Right renal cortex interstitium (tissue), 3 donors: ENCODE measurements at regions not wholly inside any gene's neighbourhood (a gene's known extent, or its start where the extent isn't known, plus 50 kb on each side); places are given as distances from the start of the nearest gene placed in this dataset.

Source experiments
- DNase-seq, 3 donors: peaks; one replicate each; pipeline ENCODE4 v3.0.0-alpha.2; 2013; ENCODE audit warnings: low read depth in 3 of 3, low spot score in 2 of 3

DNA sequence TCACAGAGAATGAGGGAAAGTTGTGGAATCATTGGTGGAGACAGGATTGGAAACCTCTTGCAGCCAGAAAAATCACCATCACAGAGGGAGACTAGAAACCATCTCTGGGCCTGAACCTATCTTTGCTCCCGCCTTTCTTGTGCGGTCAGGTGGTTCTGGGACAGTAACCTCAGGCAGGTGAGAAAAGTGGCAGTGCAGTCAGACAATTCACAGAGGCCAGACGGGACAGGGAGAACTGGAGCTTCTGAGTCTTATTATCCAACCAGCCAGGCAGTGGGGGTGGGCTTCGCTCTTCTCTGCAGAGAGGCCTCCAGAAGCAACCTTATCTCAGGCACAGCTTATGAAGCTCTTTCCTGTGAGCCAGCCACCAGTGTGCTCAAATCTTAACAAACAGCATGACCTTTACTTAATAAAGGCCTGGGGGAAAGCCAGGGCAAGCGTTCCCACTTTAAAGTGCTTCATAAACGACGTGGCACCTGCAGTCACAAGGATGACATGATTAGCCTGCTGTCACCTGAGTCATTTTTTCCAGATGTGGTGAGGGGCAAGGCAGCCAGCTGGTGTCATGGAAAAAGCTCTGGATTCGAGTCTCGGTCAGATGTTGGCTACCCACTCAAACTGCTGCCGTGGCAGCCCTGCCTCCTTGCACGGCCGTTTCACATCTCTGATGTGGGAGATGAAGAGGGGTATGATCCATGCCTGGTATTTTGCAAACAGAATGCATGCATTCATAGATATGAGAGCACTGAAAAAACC lies 109.7 kb downstream of the B3GNT2 start:
- no peak for DNase-seq

DNA sequence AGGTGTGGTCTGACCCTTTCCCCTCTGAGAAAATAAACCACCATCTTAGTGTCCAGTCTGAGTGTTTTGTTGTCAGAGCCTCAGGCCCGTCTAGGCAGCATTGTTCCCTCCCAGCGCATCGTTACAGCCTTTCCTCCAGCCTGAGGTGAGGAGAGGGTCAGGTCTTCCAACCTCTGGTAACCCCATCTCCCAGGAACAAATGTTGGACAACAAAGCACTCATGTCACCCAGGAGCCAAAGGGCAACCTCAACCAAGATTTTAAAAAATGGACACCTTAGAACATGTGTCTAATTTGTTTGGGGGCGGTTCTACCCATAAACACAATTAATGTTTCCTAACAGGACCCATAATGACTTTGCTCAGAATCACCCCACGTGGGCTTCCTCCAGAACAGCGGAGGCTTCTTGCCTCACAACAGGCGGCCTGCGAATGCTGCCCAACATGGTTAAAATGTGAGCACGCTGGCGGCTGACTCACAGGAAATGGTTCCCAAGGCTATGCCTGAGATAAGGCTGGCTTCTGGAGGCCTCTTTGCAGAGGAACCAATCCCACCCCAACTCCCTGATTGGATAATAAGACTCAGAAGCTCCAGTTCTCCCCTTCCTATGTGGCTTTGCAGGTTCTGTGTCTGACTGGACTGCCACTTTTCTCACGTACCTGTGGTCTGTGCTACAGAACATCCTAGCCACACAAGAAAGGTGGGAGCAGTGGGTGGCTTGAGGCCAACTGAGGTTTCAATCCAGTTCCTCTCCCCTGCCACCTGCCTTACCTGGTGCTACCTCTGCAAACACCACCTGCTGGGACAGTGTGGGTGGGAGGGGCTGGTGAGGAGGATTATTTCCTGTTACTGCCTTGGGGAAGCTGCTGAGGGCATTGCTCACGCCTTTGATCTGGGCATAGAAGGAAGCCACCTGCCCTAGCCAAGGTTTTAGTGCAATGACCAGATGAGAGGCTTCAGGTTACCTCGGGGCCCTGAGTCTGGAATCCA lies 108.8 kb downstream of the B3GNT2 start:
- DNase-seq = no peak

DNA sequence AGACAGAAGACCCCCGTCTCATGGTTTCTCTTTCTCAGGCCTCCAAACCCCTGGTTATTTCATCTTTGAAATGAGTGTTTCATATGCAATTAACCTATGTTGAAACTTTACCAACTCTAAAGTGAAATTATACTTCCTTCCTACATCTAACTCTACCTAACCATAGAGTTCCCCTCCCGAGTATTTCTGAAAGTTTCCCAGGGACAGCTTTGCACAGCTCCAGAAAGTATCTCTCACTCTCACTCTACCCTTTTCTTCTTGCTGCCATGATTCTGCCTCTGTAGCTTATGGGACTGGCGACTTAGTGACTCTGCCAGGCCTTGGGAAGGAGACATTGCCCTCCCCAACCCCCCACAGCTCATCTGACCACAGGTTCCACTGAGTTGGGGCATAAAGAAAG lies 107.9 kb downstream of the B3GNT2 start:
- no peak for DNase-seq

DNA sequence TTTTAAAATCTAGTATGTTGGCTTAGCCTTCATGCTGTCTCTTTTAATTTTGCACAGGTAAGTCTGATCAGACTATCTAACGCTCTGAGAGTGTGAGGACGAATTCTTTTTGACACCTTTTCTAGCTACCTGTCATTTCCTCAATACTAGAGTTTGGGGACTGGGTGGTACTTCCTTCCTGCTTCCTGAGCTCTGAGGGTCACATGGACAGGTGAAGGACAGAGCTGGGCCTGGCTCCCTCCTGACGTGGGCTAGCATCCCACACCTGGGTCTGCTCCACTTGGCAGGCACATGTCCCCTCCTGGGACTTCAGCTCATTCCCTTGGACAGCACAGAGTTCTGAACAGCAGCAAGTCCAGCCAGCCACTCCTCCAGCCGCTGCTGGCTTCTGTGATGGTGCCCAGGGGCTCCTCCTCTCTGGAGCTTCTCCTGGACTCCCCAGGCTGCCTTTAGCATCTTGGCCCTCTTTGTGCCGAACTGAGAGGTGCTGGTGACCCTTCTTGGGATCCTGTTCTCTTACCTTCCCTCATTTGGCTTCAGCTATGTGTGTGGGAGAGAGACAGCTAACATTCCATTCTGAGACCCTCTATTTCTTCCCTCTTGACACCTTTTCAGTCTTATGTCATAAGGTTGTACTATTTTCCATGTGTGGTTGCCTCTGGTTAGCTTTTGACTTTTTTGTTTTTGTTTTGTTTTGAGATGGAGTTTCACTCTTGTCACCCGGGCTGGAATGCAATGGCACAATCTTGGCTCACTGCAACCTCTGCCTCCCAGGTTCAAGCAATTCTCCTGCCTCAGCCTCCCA lies 106.9 kb downstream of the B3GNT2 start:
- no peak for DNase-seq

DNA sequence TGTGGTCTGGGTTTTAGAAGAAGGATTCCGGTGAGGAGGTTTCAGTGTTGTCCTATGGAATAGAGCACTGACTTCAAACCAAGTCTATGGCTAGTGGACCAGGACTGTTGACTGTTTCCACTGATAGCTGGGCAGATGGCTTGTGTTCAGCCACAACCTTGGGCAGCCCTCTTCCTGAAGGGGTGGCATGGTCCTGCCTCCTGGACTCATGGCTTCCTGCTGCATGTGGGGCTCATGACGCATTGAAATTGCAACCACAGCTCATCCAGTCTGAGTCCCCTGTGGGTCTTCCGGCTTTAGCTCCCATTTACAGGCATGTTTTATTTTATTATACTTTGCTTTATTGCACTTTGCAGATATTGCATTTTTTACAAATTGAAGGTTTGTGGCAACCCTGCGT lies 105.0 kb downstream of the B3GNT2 start:
- no peak for DNase-seq

DNA sequence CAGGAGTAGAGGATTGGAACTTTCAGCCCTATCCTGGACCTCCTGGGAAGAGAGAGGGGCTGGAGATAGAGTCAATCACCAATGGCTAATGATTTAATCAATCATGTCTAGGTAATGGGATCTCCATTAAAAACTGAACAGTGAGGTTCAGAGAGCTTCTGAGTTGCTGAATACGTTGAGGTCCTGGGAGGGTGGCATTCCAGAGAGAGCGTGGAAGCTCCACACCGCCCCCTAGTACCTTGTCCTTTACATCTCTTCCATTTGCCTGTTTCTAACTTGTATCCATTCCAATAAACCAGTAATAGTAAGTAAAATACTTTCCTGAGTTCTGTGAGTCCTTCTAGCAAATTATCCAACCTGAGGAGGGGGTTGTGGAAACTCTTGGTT lies 101.7 kb downstream of the B3GNT2 start:
- DNase-seq = no peak

DNA sequence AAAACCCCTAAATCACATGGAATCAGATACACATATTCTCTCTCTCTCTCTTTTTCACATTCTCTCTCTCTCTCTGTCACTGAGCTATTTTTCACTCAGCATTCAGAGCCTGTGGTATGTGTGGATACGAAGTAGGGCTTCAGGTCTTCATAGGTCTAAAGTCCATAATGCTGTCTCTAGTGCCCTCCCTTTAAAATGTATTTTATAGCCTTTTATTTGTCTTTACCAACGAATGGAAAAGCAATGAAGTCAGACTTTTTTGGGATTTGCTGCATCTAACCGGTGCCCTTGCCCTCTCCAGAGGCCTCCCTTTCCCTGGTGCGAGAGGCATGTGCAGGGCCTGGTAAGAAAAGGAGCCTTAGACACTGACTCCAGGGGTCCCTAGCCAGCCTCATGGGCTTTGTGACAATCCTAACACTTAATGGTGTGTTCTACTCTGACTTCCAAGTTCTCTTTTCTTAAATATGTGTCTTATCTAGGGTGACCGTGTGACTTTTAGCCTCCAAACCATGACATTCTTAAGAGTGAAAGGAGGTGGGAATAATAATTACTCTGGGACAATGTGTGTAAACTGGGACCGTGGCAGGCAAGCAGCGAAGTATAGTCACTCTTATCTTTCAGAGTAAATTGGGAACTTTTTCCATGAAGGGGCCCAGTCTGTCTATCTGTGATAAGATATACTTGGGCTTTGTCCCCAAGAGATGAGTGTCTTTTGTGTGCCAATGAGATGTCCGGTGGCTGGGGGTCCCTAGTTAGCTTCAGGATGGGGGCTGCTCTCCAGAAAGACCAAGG lies 101.1 kb downstream of the B3GNT2 start:
- DNase-seq = no peak

DNA sequence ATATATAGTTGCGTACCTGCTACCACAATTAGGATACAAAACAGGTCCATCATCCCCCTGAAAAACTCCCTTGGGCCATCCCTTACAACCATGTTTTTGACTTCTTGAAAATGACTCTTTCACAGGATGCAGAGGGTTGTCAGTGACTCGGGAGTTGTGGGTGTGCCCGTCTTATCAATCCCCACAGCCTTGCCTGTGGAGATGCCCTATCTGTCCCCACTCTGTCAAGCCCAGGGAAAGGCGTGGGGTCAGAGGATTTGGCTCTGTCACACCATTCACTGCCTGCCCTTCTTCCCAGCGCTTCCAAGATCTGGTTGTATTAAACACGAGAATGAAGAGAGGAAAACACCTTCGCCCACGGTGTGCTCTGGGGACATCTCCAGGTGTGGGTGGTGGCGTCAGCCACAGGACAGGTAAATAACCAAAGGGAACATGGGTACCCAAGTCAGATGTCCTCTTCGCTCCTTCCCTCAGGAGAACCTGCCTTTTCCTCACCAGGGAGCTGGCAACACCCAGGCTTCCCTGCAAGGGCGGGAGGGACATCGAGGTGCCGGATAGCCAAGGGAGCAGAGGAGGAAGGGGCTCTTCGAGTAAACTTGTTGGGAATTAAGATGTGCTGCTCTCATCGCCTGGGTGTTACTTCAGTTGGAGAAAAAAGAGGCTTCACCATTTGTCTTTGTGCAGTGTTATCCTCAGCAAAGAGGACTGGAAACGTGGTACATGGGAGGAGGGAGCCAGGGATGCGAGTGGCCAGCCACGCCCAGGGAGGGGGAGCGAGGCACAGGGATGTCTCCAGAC lies 100.3 kb downstream of the B3GNT2 start:
- DNase-seq = no peak

DNA sequence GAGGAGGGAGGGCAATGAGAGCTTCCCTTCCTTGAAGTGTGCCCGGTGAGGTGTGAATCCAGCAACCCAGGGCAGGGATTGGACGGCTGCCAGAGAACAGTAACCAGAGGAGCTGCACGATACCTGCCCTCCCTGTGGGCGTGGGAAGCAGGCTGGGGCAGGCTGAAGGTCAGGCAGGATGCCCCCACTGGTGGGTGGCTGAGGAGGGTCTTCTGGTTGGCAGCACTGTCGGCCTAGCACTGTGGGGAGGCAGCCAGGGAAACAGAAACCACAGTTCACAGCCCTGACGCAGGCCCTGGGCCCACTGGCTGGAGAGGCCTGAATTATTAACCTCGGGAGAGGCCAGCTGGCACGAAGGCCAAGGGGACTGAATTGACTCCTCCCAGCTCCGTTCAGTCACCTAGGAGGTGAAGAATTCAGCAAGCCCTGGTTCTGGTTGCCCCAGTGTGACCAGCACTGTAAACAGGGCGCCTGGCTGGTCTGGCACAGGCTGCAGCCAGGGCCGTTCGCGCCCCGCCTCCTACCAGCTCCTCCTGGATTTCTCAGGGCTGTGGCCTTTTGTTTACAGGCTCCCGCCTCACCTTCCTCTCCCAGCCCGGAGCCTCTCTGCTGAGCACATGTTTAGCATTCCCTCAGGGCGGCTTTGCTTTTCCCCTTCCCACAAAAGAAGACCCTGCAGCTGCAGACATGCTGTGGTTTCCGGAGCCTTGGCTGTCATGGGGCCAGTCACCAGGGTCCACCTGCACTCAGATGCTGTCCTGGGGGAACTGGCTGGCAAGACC lies 97.8 kb downstream of the B3GNT2 start:
- DNase-seq = peak; percentile 62 to 72 (median 69)

DNA sequence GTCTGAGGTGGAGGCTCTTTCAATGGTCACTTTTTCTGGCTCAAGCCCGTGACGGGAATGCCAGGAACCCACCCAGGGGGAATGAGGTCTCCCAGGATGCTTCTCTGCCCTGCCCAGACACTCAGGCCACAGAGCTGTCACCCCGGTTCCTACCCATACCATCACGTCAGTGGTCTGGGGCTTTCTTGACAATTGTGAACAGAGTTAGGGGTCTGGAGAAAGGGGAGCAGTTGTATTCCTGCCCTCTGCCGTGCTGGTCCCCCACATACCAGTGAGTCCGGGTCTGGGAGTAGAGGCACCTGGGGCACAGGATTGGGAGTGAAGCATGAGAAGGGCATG lies 97.2 kb downstream of the B3GNT2 start:
- no peak for DNase-seq

DNA sequence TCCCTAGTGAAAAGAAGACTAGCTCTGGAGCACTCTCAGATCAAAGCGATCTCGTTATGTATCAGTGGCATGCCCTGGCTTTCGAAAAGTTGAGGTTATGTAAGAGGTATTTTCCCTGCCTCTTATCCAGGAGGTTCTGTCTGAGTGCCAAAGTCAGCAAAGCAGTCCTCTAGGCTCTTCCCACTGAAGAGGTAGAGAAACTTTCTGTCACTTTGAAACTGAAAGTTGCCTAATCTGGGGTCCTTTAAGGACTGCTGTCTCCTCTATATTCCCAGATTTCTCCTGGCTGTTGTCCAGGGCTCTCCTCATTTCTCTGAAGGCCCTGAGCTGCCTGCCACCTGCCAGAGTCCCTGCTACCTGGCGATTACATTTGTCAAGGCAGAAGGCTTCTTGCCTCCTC lies 96.3 kb downstream of the B3GNT2 start:
- no peak for DNase-seq

DNA sequence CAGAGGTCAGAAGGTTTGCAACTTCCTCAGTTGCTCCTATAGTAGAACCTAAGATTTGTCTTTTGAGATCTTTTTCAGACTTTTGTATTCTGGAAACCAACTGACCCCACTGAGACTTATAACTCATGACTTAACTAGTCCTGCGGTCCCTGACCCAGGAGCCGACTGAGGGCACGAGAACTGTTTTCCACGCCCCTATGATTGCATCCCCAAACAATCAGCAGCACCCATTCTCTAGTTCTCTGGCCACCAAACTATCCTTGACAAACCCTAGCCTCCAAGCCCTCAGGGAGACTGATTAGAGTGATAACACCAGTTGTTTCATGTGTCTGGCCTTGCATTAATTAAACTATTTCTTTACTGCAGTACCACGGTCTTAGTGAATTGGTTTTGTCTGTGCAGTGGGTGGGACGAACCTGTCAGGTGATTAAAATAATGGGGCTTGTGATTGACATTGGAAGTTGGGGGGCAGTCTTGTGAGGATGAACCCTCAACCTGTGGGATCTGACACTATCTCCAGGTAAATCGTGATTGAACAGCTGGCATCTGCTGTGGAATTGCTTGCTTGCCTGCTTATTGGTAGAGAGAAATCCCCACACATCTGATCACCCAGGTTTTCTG lies 95.7 kb downstream of the B3GNT2 start:
- no peak for DNase-seq

DNA sequence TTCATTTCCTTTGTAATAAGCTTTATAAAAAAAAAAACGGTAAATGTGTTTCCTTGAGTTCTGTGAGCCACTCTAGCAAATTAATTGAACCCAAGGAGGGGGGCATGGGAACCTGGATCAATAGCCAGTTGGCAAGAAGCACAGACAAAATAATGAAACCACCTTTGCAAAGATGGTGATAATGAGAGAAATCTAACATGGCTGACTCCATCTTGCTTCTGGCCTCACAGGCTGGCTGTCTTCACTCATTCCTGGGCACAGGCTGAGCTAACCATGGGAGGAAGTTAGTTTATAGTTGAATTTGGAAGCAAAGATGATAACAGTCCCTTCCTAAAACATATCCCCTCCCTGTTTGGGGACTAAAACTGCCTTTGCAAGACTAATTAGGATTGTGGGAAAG lies 95.1 kb downstream of the B3GNT2 start:
- no peak for DNase-seq

DNA sequence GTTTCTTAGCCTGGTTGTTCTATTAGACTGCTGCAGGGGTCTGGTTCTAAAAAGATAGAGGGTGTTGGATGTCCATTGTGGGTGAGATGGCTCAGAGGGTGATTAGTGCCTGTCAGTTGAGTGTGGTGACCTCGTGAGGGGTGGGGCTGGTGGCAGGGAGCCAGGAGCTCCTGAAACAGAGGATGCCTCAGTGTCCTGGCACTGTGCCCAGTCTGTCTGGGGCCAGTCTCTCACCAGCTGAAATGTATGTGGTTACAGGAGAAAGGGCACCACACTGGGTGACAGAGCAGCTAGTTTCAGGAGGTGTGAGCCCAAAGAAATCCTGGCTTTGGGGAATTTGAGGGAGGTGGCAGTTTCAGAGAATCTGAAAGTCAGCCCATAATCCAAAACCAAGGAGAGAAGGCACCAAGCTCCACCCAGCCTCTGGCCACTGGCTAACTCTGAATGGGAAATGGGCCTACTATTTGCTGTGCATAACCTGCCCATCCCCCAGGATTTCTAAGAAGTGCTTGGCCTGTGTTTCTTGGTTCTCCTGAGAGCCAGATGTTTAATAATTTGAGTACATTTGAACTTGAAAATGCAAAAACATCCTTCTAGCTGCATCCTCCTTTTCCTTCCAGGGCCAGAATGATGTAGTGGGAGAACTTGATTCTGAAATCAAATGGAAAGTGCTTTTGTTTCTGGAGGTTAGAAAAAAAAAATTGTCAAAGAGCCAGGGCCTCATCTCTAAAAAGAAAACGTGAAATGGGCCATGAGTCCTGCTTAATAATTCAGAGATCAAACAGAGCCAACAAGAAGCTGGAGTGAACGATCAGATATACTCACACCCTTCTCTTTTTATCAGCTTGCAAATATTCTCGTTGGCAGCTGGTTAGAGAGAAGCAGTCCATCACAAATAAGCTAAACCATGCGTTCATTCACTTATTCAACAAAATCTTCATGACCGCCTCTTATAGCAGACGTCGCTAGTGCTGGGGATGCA lies 92.3 kb downstream of the B3GNT2 start:
- DNase-seq = no peak

DNA sequence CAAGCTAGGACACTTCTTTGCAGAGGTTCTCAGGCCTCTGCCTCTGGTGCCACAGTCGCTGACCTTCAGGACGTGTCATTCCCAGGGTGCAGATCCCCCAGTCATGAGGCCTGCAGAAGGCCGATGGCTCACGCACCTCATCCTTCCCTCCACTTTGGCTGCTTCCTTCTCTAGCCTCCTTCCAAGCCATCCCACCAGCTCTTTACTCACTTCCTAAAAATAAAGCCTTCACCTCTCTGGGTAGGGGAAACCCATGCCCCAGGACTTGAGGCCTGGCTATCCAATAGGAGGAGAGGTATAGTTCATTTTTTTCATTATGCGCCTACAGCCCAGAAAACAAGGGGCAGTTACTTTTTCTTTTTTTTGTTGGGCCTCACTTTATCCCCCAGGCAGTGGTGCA lies 91.4 kb downstream of the B3GNT2 start:
- DNase-seq = no peak

DNA sequence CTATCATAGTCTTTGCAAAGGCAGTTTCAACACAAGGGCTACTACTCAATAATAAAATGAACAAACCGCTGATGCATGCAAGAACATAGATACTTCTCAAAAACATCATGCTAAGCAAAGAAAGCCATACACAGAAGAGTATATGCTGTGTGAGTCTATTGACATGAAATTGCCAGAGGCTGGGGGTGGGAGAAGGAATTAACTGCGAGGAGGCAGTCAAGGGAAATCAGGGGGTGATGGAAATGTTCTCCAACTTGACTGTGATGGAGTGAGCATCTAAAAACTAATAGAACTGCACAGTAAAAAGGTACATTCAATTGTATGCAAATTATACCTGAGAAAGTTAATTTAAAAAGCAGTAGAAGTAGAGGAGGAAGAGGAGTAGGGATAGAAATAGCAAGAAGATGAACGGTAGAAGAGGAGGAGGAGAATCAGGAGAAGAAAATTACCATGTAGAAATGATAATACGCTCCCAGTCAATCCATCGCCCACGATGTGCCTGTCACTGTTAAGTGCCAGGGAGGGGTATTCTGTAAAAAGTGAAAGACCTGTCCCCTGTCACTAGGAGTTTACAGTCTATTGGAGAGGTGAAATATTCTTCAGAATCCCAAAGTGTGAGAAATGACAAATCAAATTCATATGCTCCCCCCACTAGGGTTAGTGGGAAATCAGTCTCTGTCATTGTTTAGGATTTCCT lies 90.3 kb downstream of the B3GNT2 start:
- no peak for DNase-seq

DNA sequence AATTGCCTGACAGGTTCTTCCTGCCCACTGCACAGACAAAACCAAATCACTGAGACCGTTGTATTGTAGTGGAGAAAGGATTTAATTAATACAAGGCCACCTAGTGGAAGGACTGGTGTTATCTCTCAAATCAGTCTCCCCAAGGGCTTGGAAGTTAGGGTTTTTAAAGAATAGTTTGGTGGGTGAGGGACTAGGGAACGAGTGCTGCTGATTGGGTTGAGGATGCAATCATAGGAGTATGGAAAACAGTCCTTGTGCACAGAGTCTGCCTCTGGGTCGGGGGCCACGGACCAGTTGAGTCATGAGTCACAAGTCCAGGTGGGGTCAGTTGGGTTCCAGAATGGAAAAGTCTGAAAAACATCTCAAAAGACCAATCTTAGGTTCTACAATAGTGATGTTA lies 89.1 kb downstream of the B3GNT2 start:
- no peak for DNase-seq
